CD4-positive, alpha-beta T cell (primary cell): ENCODE measurements at regions not wholly inside any gene's neighbourhood (a gene's known extent, or its start where the extent isn't known, plus 50 kb on each side); places are given as distances from the start of the nearest gene placed in this dataset.
A peak's percentile ranks its signal among the peaks of the same experiment; 100 is the strongest.

Experiments
- ATAC-seq: fragments of 200-7000 bp; cut with Tn5 transposase; one replicate; pipeline ENCODE4 v1.10.0; 2022; ENCODE audit warnings: mild to moderate bottlenecking; ENCODE audit not compliant: poor library complexity
- CTCF ChIA-PET: fragments of 350-600 bp; sonication (Branson Sonifier 250); formaldehyde crosslinking; loops from one replicate; lab custom pipeline; 2021; ENCODE audit warnings: antibody characterized with exemption, inconsistent platforms; lab: Charles Lee
- POLR2A ChIA-PET: fragments of 350-600 bp; sonication (Branson Sonifier 250); formaldehyde crosslinking; loops from one replicate; lab custom pipeline; 2021; ENCODE audit warnings: antibody characterized with exemption, inconsistent platforms; lab: Charles Lee
- DNase-seq, 14 experiments: peaks; one replicate each; pipeline ENCODE4 v3.0.0-alpha.2; 2013 to 2020; ENCODE audit warnings: mixed read lengths in 2 of 14
- H3K27ac ChIP-seq, 2 donors: one replicate each; pipeline versions ENCODE4 v1.5.1 to v1.7.0; 2013; ENCODE audit warnings: low read length in 2 of 2, low read depth in 1 of 2, mild to moderate bottlenecking in 1 of 2
- H3K27me3 ChIP-seq, 2 experiments: 1 replicate in 1 of 2; 2 replicates in 1 of 2; pipeline versions ENCODE4 v1.6.1 to v1.7.0; 2013; ENCODE audit warnings: low read length in 2 of 2, control low read depth in 1 of 2, mild to moderate bottlenecking in 1 of 2, moderate library complexity in 1 of 2; ENCODE audit not compliant: insufficient read depth in 2 of 2, control insufficient read depth in 1 of 2
- H3K36me3 ChIP-seq: one replicate; pipeline ENCODE4 v1.6.1; 2013; ENCODE audit warnings: low read length, control low read depth; ENCODE audit not compliant: insufficient read depth
- H3K4me1 ChIP-seq: one replicate; pipeline ENCODE4 v1.6.1; 2013; ENCODE audit warnings: low read length, control low read depth; ENCODE audit not compliant: insufficient read depth
- H3K4me3 ChIP-seq: one replicate; pipeline ENCODE4 v1.5.1; 2013; ENCODE audit warnings: mild to moderate bottlenecking, low read length, moderate library complexity
- H3K9me3 ChIP-seq, 2 experiments: 1 replicate in 1 of 2; 2 replicates in 1 of 2; pipeline versions ENCODE4 v1.6.1 to v1.7.0; 2013; ENCODE audit warnings: low read length in 2 of 2, mild to moderate bottlenecking in 2 of 2, control low read depth in 1 of 2, moderate library complexity in 1 of 2; ENCODE audit not compliant: control insufficient read depth in 1 of 2, insufficient read depth in 1 of 2
- H3K27ac Mint-ChIP-seq: one replicate; pipeline ENCODE4 v1.8.0; 2020; ENCODE audit warnings: mixed read lengths
- H3K27me3 Mint-ChIP-seq: one replicate; pipeline ENCODE4 v1.8.0; 2021; ENCODE audit warnings: mixed read lengths
- H3K36me3 Mint-ChIP-seq: one replicate; pipeline ENCODE4 v1.8.0; 2021; ENCODE audit warnings: low read depth, mixed read lengths
- H3K4me1 Mint-ChIP-seq: one replicate; pipeline ENCODE4 v1.8.0; 2021; ENCODE audit warnings: low read depth, mixed read lengths
- H3K4me3 Mint-ChIP-seq: one replicate; pipeline ENCODE4 v1.8.0; 2020; ENCODE audit warnings: mild to moderate bottlenecking, mixed read lengths
- H3K9me3 Mint-ChIP-seq: one replicate; pipeline ENCODE4 v1.8.0; 2020; ENCODE audit warnings: mixed read lengths
- intact Hi-C, 2 experiments: fragments of 100-400 bp; cut with DNase I in 1 of 2; cut with micrococcal nuclease in 1 of 2; formaldehyde crosslinking; loops; one replicate each; pipeline versions ENCODE4 v1.15.1 to v1.9.0; 2023 to 2025; cut with DNase I, micrococcal nuclease
- TF ChIP-seq, protein P1 (sequence below): fragments of 200-600 bp; IDR thresholded peaks from one replicate; pipeline ENCODE4 v1.8.0; 2022; ENCODE audit warnings: antibody characterized with exemption, mild to moderate bottlenecking

DNA sequence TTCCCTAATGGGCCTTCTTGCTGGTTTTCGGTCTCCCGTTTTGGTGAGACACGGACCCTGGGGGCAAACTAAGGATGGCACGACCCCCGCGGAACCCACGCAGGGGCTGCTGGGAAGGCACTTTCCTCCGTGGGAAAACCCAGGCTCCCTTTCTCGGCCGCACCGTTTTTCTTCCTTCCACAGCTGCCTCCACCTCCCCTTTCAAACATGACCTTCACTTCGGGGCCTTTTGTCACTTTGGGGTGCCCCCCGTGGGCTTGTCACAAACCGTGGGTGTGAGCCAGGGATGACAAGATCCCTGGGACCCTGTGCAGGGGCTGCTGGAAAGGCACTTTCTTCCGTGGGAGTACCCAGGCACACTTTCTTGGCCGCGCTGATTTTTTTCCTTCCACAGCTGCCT lies 268.7 kb downstream of the ALG10 start:
- Histone ChIP-seq H3K27me3 (no peaks in the 10 kb centered on the region), H3K9me3 (peaks cover 7 to 100% of the 10 kb centered on the region in 2 experiments), H3K36me3 (no peaks in the 10 kb centered on the region), H3K4me3 (no peak overlapping the region), H3K4me1 (no peaks in the 10 kb centered on the region), H3K27ac (no peak overlapping the region)
- ATAC-seq (no peak), DNase-seq (peak in 1 of 14 experiments; percentile 23)
- Mint-ChIP-seq H3K9me3 (peaks cover under 1% of the 10 kb centered on the region), H3K4me1 (no peaks in the 10 kb centered on the region), H3K27me3 (no peaks in the 10 kb centered on the region), H3K36me3 (peaks cover 10% of the 10 kb centered on the region), H3K4me3 (no peak overlapping the region), H3K27ac (no peak overlapping the region)
- TF ChIP-seq, protein P1, sequence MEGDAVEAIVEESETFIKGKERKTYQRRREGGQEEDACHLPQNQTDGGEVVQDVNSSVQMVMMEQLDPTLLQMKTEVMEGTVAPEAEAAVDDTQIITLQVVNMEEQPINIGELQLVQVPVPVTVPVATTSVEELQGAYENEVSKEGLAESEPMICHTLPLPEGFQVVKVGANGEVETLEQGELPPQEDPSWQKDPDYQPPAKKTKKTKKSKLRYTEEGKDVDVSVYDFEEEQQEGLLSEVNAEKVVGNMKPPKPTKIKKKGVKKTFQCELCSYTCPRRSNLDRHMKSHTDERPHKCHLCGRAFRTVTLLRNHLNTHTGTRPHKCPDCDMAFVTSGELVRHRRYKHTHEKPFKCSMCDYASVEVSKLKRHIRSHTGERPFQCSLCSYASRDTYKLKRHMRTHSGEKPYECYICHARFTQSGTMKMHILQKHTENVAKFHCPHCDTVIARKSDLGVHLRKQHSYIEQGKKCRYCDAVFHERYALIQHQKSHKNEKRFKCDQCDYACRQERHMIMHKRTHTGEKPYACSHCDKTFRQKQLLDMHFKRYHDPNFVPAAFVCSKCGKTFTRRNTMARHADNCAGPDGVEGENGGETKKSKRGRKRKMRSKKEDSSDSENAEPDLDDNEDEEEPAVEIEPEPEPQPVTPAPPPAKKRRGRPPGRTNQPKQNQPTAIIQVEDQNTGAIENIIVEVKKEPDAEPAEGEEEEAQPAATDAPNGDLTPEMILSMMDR: no peak
- ChIA-PET POLR2A (no interaction called here), CTCF (no interaction called here)
- intact Hi-C loops: no loop called here

- Mint-ChIP-seq H3K27me3 (no peaks in the 10 kb centered on the region), H3K4me1 (no peaks in the 10 kb centered on the region), H3K27ac (no peak overlapping the region), H3K36me3 (peaks cover 10% of the 10 kb centered on the region), H3K4me3 (no peak overlapping the region), H3K9me3 (no peaks in the 10 kb centered on the region)
- H3K27ac ChIP-seq: no peak overlapping the region
- TF ChIP-seq, protein P1: no peak
- DNase-seq (peak in 2 of 14 experiments; percentile 3 to 17), ATAC-seq (no peak)
- no peak overlapping the region for H3K4me3 ChIP-seq
- H3K36me3 ChIP-seq: no peaks in the 10 kb centered on the region
- POLR2A ChIA-PET: no interaction called here
- CTCF ChIA-PET: no interaction called here
- peaks cover 3 to 100% of the 10 kb centered on the region in 2 experiments for H3K9me3 ChIP-seq
- H3K27me3 ChIP-seq: no peaks in the 10 kb centered on the region
- intact Hi-C loops: no loop called here
- no peaks in the 10 kb centered on the region for H3K4me1 ChIP-seq
These were observed 269.2 kb downstream of the ALG10 start for GRCh38 chr12:34291426-34291901.

- Histone ChIP-seq H3K36me3 (no peaks in the 10 kb centered on the region), H3K27me3 (no peaks in the 10 kb centered on the region), H3K4me1 (no peaks in the 10 kb centered on the region), H3K9me3 (peaks cover 0 to 100% of the 10 kb centered on the region in 2 experiments), H3K27ac (no peak overlapping the region), H3K4me3 (no peak overlapping the region)
- no peak overlapping the region for H3K27ac Mint-ChIP-seq
- TF ChIP-seq, protein P1: no peak
- DNase-seq (peak in 1 of 14 experiments; percentile 27), ATAC-seq (no peak)
- H3K36me3 Mint-ChIP-seq: peaks cover 17% of the 10 kb centered on the region
- ChIA-PET CTCF (no interaction called here), POLR2A (no interaction called here)
- no peaks in the 10 kb centered on the region for H3K27me3 Mint-ChIP-seq
- no peaks in the 10 kb centered on the region for H3K9me3 Mint-ChIP-seq
- intact Hi-C loops: no loop called here
- H3K4me1 Mint-ChIP-seq: no peaks in the 10 kb centered on the region
- H3K4me3 Mint-ChIP-seq: no peak overlapping the region
These were observed 270.7 kb downstream of the ALG10 start for GRCh38 chr12:34292736-34293625.
